Smooth muscle cell (in vitro differentiated cells): ENCODE measurements at regions not wholly inside any gene's neighbourhood (a gene's known extent, or its start where the extent isn't known, plus 50 kb on each side); places are given as distances from the start of the nearest gene placed in this dataset.

Experiments
- DNase-seq: peaks from one replicate; lab custom pipeline; 2025; ENCODE audit not compliant: unreplicated experiment; lab: John Stamatoyannopoulos, UW
- H2AFZ ChIP-seq: fragments of 200-600 bp; sonication (generic); 2 replicates; pipeline ENCODE4 v1.6.0; 2016; ENCODE audit warnings: antibody characterized with exemption, low read depth, mild to moderate bottlenecking
- H3F3A ChIP-seq: fragments of 200-600 bp; sonication (generic); 2 replicates; pipeline ENCODE4 v1.6.0; 2017; ENCODE audit warnings: antibody characterized with exemption, low read depth
- H3K27ac ChIP-seq: fragments of 200-600 bp; sonication (generic); 2 replicates; pipeline ENCODE4 v1.5.1; 2016; ENCODE audit warnings: low read depth, mild to moderate bottlenecking
- H3K27me3 ChIP-seq: fragments of 200-600 bp; sonication (generic); 2 replicates; pipeline ENCODE4 v1.6.1; 2016; ENCODE audit warnings: low read depth, mild to moderate bottlenecking
- H3K36me3 ChIP-seq: fragments of 200-600 bp; sonication (generic); 2 replicates; pipeline ENCODE4 v1.5.1; 2016; ENCODE audit warnings: low read depth
- H3K4me1 ChIP-seq: fragments of 200-600 bp; sonication (generic); 2 replicates; pipeline ENCODE4 v1.5.1; 2016; ENCODE audit warnings: low read depth
- H3K4me2 ChIP-seq: fragments of 200-600 bp; sonication (generic); 2 replicates; pipeline ENCODE4 v1.6.0; 2016; ENCODE audit warnings: mild to moderate bottlenecking
- H3K4me3 ChIP-seq: fragments of 200-600 bp; sonication (generic); 2 replicates; pipeline ENCODE4 v1.5.1; 2016; ENCODE audit warnings: mild to moderate bottlenecking
- H3K79me2 ChIP-seq: fragments of 200-600 bp; sonication (generic); 2 replicates; pipeline ENCODE4 v1.6.0; 2016; ENCODE audit warnings: low read depth, mild to moderate bottlenecking
- H3K9ac ChIP-seq: fragments of 200-600 bp; sonication (generic); 2 replicates; pipeline ENCODE4 v1.6.0; 2016; ENCODE audit warnings: low read depth
- H3K9me3 ChIP-seq: fragments of 200-600 bp; sonication (generic); replicated peaks from 2 replicates; pipeline ENCODE4 v1.5.1; 2016; ENCODE audit warnings: low read depth
- H4K20me1 ChIP-seq: fragments of 200-600 bp; sonication (generic); 2 replicates; pipeline ENCODE4 v1.6.0; 2016; ENCODE audit warnings: low read depth
- WGBS: methylation state at CpG from one replicate; pipeline ENCODE4 v1.1.7; 2016; ENCODE audit warnings: low lambda C conversion rate; 5-methylcytosine and 5-hydroxymethylcytosine counted together
- TF ChIP-seq, protein P1 (sequence below): fragments of 200-600 bp; sonication (generic); IDR thresholded peaks from 2 replicates; pipeline ENCODE4 v1.5.1; 2017; ENCODE audit warnings: borderline replicate concordance, mild to moderate bottlenecking, antibody characterized with exemption; ENCODE audit not compliant: insufficient read depth, poor library complexity, severe bottlenecking

DNA sequence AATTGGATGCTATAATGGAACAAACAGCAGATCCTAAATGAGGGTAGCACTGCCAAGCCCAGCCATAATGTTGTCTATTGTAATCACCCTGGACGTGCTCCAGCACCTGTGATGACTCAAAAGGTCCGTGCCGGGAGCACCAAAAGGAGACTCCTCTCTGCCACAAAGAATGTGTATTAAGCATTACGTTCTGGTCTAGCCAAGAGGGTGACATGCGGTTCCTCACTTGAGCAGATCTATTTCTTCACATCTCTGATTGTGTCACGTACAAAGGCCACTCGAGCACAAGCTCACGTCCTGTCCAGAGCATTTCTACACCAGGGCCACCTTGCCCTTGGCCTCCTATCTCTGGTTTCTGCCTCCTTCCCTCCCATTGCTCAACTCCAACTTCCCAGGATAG lies 219.9 kb upstream of the IRS2 start:
- WGBS: 90% methylated on average over 8 of the region's 8 CpGs
- Histone ChIP-seq H3K9ac (no peak overlapping the region), H3K9me3 (no peaks in the 10 kb centered on the region), H3K27me3 (no peaks in the 10 kb centered on the region), H3K36me3 (no peaks in the 10 kb centered on the region), H4K20me1 (no peaks in the 10 kb centered on the region), H2AFZ (no peak overlapping the region), H3K4me2 (no peak overlapping the region), H3K27ac (no peak overlapping the region), H3K79me2 (no peaks in the 10 kb centered on the region), H3F3A (peaks cover 3% of the 10 kb centered on the region), H3K4me3 (no peak overlapping the region), H3K4me1 (peaks cover 4% of the 10 kb centered on the region)
- TF ChIP-seq, protein P1, sequence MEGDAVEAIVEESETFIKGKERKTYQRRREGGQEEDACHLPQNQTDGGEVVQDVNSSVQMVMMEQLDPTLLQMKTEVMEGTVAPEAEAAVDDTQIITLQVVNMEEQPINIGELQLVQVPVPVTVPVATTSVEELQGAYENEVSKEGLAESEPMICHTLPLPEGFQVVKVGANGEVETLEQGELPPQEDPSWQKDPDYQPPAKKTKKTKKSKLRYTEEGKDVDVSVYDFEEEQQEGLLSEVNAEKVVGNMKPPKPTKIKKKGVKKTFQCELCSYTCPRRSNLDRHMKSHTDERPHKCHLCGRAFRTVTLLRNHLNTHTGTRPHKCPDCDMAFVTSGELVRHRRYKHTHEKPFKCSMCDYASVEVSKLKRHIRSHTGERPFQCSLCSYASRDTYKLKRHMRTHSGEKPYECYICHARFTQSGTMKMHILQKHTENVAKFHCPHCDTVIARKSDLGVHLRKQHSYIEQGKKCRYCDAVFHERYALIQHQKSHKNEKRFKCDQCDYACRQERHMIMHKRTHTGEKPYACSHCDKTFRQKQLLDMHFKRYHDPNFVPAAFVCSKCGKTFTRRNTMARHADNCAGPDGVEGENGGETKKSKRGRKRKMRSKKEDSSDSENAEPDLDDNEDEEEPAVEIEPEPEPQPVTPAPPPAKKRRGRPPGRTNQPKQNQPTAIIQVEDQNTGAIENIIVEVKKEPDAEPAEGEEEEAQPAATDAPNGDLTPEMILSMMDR: no peak
- DNase-seq: no peak

DNA sequence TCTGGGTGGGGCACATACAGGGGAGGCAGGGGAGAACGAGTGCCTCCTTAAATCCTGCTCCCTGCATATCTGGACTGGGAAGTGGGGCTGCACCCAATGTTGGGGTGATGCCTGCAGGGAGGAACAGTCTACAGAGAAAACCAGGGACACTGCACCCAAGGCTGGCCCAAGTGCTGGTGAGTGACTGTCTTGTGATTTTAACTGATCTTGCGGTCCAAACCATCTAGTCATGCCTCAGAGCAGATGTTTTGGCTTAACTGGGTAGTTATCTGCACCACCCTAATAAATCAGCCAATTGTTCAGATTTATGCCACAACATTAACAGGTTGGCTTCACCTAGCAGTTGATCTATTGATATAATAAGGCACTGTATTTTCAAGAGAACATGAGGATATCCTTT lies 219.2 kb upstream of the IRS2 start:
- no peak for DNase-seq
- WGBS: 85% methylated on average over 2 of the region's 2 CpGs

DNA sequence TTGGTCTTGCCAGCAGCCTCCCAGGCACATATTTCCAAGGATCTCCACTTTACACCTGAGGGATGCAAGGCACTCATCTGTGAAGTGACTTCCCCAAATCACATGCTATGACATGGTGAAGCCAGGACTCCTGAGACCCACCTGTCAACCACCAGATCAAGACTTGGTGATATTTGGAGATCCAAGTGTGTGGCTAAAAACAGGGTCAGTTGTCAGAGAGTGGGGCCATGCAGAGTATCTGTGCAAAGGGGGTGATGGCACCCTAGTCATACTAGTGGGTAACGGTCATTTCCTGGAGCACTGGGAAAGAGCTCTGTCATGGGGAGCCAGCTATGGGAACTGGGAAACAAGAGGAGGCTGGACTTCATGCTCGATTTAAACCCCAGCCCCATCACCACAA lies 218.4 kb upstream of the IRS2 start:
- TF ChIP-seq, protein P1: no peak
- no peak overlapping the region for H3K27ac ChIP-seq
- no peaks in the 10 kb centered on the region for H3F3A ChIP-seq
- 86% methylated on average over 2 of the region's 2 CpGs for WGBS
- no peaks in the 10 kb centered on the region for H3K27me3 ChIP-seq
- no peaks in the 10 kb centered on the region for H3K4me1 ChIP-seq
- no peaks in the 10 kb centered on the region for H4K20me1 ChIP-seq
- no peak overlapping the region for H3K4me2 ChIP-seq
- H3K9me3 ChIP-seq: no peaks in the 10 kb centered on the region
- no peaks in the 10 kb centered on the region for H3K79me2 ChIP-seq
- H3K4me3 ChIP-seq: no peak overlapping the region
- no peak for DNase-seq
- H3K36me3 ChIP-seq: no peaks in the 10 kb centered on the region
- no peak overlapping the region for H3K9ac ChIP-seq
- no peak overlapping the region for H2AFZ ChIP-seq

More for the DNA sequence above, 219.2 kb upstream of the IRS2 start:
- no peaks in the 10 kb centered on the region for H4K20me1 ChIP-seq
- H2AFZ ChIP-seq: no peak overlapping the region
- no peak overlapping the region for H3K9ac ChIP-seq
- H3K36me3 ChIP-seq: no peaks in the 10 kb centered on the region
- H3K27ac ChIP-seq: no peak overlapping the region
- H3K4me3 ChIP-seq: no peak overlapping the region
- no peaks in the 10 kb centered on the region for H3K27me3 ChIP-seq
- H3K4me2 ChIP-seq: no peak overlapping the region
- peaks cover 1% of the 10 kb centered on the region for H3K4me1 ChIP-seq
- H3F3A ChIP-seq: peaks cover 1% of the 10 kb centered on the region
- H3K9me3 ChIP-seq: no peaks in the 10 kb centered on the region
- TF ChIP-seq, protein P1: no peak
- H3K79me2 ChIP-seq: no peaks in the 10 kb centered on the region

DNA sequence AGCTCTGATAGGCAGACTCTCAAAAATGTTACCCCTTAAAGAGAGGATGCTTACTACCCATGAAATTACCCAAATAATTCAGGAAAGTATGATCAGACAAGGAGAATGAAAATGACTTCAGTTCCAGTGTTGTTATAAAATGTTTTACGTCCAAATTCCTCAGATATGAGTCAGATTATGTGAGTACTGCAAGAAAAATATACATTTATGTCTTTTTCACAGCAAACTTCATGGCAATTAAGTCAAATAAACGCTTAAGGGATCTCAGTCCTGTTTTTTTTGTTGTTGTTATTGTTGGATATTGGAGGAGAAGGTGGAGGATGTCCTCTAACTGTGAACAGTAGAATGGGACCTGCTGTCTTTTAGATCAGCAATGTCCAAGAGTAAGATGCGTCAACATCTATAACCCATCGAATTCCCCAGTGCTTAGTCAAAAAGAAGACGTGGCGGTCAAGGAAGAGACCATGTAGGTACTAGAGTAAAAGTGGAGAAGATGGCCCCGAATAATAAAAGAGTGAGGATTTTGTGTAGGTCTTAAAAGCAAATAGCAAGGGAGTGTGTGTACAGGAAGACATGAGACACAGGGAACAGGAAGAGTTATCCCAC lies 215.4 kb upstream of the IRS2 start:
- no peak overlapping the region for H3K9ac ChIP-seq
- TF ChIP-seq, protein P1: no peak
- H3K4me2 ChIP-seq: peak overlapping the region; percentile 4
- DNase-seq: no peak
- no peak overlapping the region for H3K27ac ChIP-seq
- no peaks in the 10 kb centered on the region for H4K20me1 ChIP-seq
- H3F3A ChIP-seq: no peaks in the 10 kb centered on the region
- no peaks in the 10 kb centered on the region for H3K27me3 ChIP-seq
- no peaks in the 10 kb centered on the region for H3K4me1 ChIP-seq
- WGBS: 77% methylated on average over 7 of the region's 7 CpGs
- H3K9me3 ChIP-seq: no peaks in the 10 kb centered on the region
- no peaks in the 10 kb centered on the region for H3K79me2 ChIP-seq
- H3K4me3 ChIP-seq: no peak overlapping the region
- H3K36me3 ChIP-seq: no peaks in the 10 kb centered on the region
- H2AFZ ChIP-seq: no peak overlapping the region
